ENCODE measurements at regions not wholly inside any gene's neighbourhood (a gene's known extent, or its start where the extent isn't known, plus 50 kb on each side); places are given as distances from the start of the nearest gene placed in this dataset.

GRCh38 chr6:24016286-24016685 is 109.7 kb upstream of the NRSN1 start:
- intact Hi-C loops (cut with DNase I), result no loop called here
- DNase-seq (no peak), ATAC-seq (no peak)

- ATAC-seq, result no peak
- intact Hi-C loops (cut with DNase I), result no loop called here
- no peak for DNase-seq
Observed at GRCh38 chr6:24016857-24017256, 109.2 kb upstream of the NRSN1 start.

- no peak for ATAC-seq
- DNase-seq, result no peak
- intact Hi-C loops (cut with DNase I), result no loop called here
Observed at GRCh38 chr6:24019393-24019792, 106.6 kb upstream of the NRSN1 start.

- DNase-seq (no peak), ATAC-seq (no peak)
- intact Hi-C loops (cut with DNase I), result no loop called here
Observed at GRCh38 chr6:24019830-24020229, 106.2 kb upstream of the NRSN1 start.

GRCh38 chr6:24026050-24026449 is 100.0 kb upstream of the NRSN1 start:
- no peak for ATAC-seq
- DNase-seq, result no peak
- intact Hi-C loops (cut with DNase I), result no loop called here

- DNase-seq (no peak), ATAC-seq (no peak)
- intact Hi-C loops (cut with DNase I), result no loop called here
Observed at GRCh38 chr6:24031496-24031895, 94.5 kb upstream of the NRSN1 start.

- DNase-seq (no peak), ATAC-seq (peak in 1 of 2 donors; percentile 50)
- intact Hi-C loops (cut with DNase I), result no loop called here
Observed at GRCh38 chr6:24032896-24033688, 92.9 kb upstream of the NRSN1 start.

GRCh38 chr6:24043848-24044247 is 82.2 kb upstream of the NRSN1 start:
- no peak for DNase-seq
- ATAC-seq, result no peak
- intact Hi-C loops (cut with DNase I), result no loop called here

- ATAC-seq, result no peak
- DNase-seq, result no peak
- intact Hi-C loops (cut with DNase I), result no loop called here
Observed at GRCh38 chr6:24051942-24052589, 73.9 kb upstream of the NRSN1 start.

GRCh38 chr6:24052590-24052961 is 73.4 kb upstream of the NRSN1 start:
- DNase-seq, result no peak
- intact Hi-C loops (cut with DNase I), result no loop called here
- peak in 1 of 2 donors; percentile 33 for ATAC-seq

- DNase-seq (no peak), ATAC-seq (no peak)
- intact Hi-C loops (cut with DNase I), result no loop called here
Observed at GRCh38 chr6:24053057-24053456, 73.0 kb upstream of the NRSN1 start.

GRCh38 chr6:24054388-24054787 is 71.6 kb upstream of the NRSN1 start:
- DNase-seq (no peak), ATAC-seq (no peak)
- intact Hi-C loops (cut with DNase I), result no loop called here

GRCh38 chr6:24056567-24056966 is 69.4 kb upstream of the NRSN1 start:
- intact Hi-C loops (cut with DNase I), result no loop called here
- no peak for ATAC-seq
- DNase-seq, result no peak

- DNase-seq (no peak), ATAC-seq (no peak)
- intact Hi-C loops (cut with DNase I), result no loop called here
Observed at GRCh38 chr6:24057030-24057429, 69.0 kb upstream of the NRSN1 start.

GRCh38 chr6:24060982-24061754 is 64.8 kb upstream of the NRSN1 start:
- intact Hi-C loops (cut with DNase I), result no loop called here
- no peak for ATAC-seq
- no peak for DNase-seq

- no peak for ATAC-seq
- no peak for DNase-seq
- intact Hi-C loops (cut with DNase I), result no loop called here
Observed at GRCh38 chr6:24064106-24064505, 61.9 kb upstream of the NRSN1 start.

- DNase-seq (no peak), ATAC-seq (no peak)
- intact Hi-C loops (cut with DNase I), result no loop called here
Observed at GRCh38 chr6:24064832-24065231, 61.2 kb upstream of the NRSN1 start.

- DNase-seq, result no peak
- no peak for ATAC-seq
- intact Hi-C loops (cut with DNase I), result no loop called here
Observed at GRCh38 chr6:24069526-24069925, 56.5 kb upstream of the NRSN1 start.

- DNase-seq (no peak), ATAC-seq (no peak)
- intact Hi-C loops (cut with DNase I), result no loop called here
Observed at GRCh38 chr6:24072038-24072746, 53.8 kb upstream of the NRSN1 start.

- ATAC-seq (no peak), DNase-seq (no peak)
- intact Hi-C loops (cut with DNase I), result no loop called here
Observed at GRCh38 chr6:24076011-24076410, 50.0 kb upstream of the NRSN1 start.
